ENCODE measurements at regions not wholly inside any gene's neighbourhood (a gene's known extent, or its start where the extent isn't known, plus 50 kb on each side); places are given as distances from the start of the nearest gene placed in this dataset.

- TF ChIP-seq CTCF (IDR thresholded peaks at IDR 0.05) = no peak
- no peak for TF ChIP-seq POLR2A (IDR thresholded peaks at IDR 0.05)
- TF ChIP-seq POLR2AphosphoS5 (IDR thresholded peaks at IDR 0.05) = no peak
Observed at GRCh38 chr1:81156887-81157286, 643.8 kb upstream of the ADGRL2 start.

Data from prostate gland (tissue), 2 donors.